ENCODE measurements at regions not wholly inside any gene's neighbourhood (a gene's known extent, or its start where the extent isn't known, plus 50 kb on each side); places are given as distances from the start of the nearest gene placed in this dataset.

GRCh38 chr5:10056228-10056760, 193.4 kb downstream of the ATPSCKMT start:
- TF ChIP-seq CTCF (IDR thresholded peaks at IDR 0.05) = no peak
- no peak for TF ChIP-seq POLR2A (IDR thresholded peaks at IDR 0.05)
- no peak for TF ChIP-seq POLR2AphosphoS5 (IDR thresholded peaks at IDR 0.05; ENCODE audit: insufficient read depth in 1 of 2, low read depth in 1 of 2)
